ENCODE measurements at regions not wholly inside any gene's neighbourhood (a gene's known extent, or its start where the extent isn't known, plus 50 kb on each side); places are given as distances from the start of the nearest gene placed in this dataset.

GRCh38 chr2:42905341-42906110, 113.1 kb upstream of the HAAO start:
- TF ChIP-seq CTCF (IDR thresholded peaks at IDR 0.05): peak in 2 of 5 experiments; percentile 31 to 54
- TF ChIP-seq POLR2A (IDR thresholded peaks at IDR 0.05): no peak
- TF ChIP-seq EP300 (IDR thresholded peaks at IDR 0.05): no peak

Data from tibial nerve (tissue), 4 donors.